Testis (tissue), 2 donors: ENCODE measurements at regions not wholly inside any gene's neighbourhood (a gene's known extent, or its start where the extent isn't known, plus 50 kb on each side); places are given as distances from the start of the nearest gene placed in this dataset.

Experiments used
- CTCF ChIP-seq, 3 experiments: fragments of 450-650 bp in 2 of 3; fragments of 200-600 bp in 1 of 3; sonication (generic) in 1 of 3; IDR thresholded peaks; one replicate each; pipeline ENCODE4 v1.5.1; 2016 to 2019; ENCODE audit warnings: antibody characterized with exemption in 3 of 3, mild to moderate bottlenecking in 2 of 3, moderate library complexity in 1 of 3
- POLR2A ChIP-seq: fragments of 450-650 bp; IDR thresholded peaks from one replicate; pipeline ENCODE4 v1.6.1; 2017; ENCODE audit warnings: antibody characterized with exemption, mild to moderate bottlenecking, moderate library complexity

GRCh38 chr2:35831385-35831784, 524.2 kb upstream of the CRIM1 start:
- no peak for TF ChIP-seq CTCF (IDR thresholded peaks at IDR 0.05)
- TF ChIP-seq POLR2A, result no peak
